Keratinocyte (primary cell): ENCODE measurements at regions not wholly inside any gene's neighbourhood (a gene's known extent, or its start where the extent isn't known, plus 50 kb on each side); places are given as distances from the start of the nearest gene placed in this dataset.

Source experiments
- DNase-seq: peaks from one replicate; pipeline ENCODE4 v3.0.0-alpha.2; 2011; ENCODE audit warnings: low read depth, missing footprints, low spot score
- FAIRE-seq: peaks from 2 replicates; lab custom pipeline; 2011; peaks lifted over from hg19 to GRCh38; lab: Jason Lieb, UNC
- H2AFZ ChIP-seq: 2 replicates; pipeline ENCODE4 v1.6.0; 2012; ENCODE audit warnings: low read length, control low read depth, inconsistent platforms; ENCODE audit not compliant: control insufficient read depth
- H3K27ac ChIP-seq: 2 replicates; pipeline ENCODE4 v1.5.1; 2011; ENCODE audit warnings: low read length; ENCODE audit not compliant: control insufficient read depth, insufficient read depth
- H3K27me3 ChIP-seq: 3 replicates; pipeline ENCODE4 v1.6.0; 2011; ENCODE audit warnings: low read length; ENCODE audit not compliant: control insufficient read depth, insufficient read depth; ENCODE audit errors: extremely low read depth
- H3K36me3 ChIP-seq, 2 experiments: 2 replicates in 1 of 2; 3 replicates in 1 of 2; pipeline ENCODE4 v1.5.1; 2011; ENCODE audit warnings: low read length in 2 of 2, mild to moderate bottlenecking in 1 of 2; ENCODE audit not compliant: control insufficient read depth in 2 of 2, insufficient read depth in 2 of 2; ENCODE audit errors: extremely low read depth in 1 of 2
- H3K4me1 ChIP-seq: 3 replicates; pipeline ENCODE4 v1.5.1; 2011; ENCODE audit warnings: low read length; ENCODE audit not compliant: control insufficient read depth, insufficient read depth; ENCODE audit errors: extremely low read depth
- H3K4me2 ChIP-seq: 3 replicates; pipeline ENCODE4 v1.6.0; 2011; ENCODE audit warnings: low read depth, low read length; ENCODE audit not compliant: control insufficient read depth, insufficient read depth; ENCODE audit errors: extremely low read depth
- H3K4me3 ChIP-seq, 3 experiments: fragments of 200-600 bp in 1 of 3; sonication (generic) in 1 of 3; 2 replicates in 2 of 3; 3 replicates in 1 of 3; pipeline ENCODE4 v1.5.1; 2011 to 2016; ENCODE audit warnings: low read length in 3 of 3, mild to moderate bottlenecking in 3 of 3, control low read depth in 2 of 3, inconsistent platforms in 1 of 3, low read depth in 1 of 3, mixed read lengths in 1 of 3, mixed run types in 1 of 3, moderate library complexity in 1 of 3; ENCODE audit not compliant: control insufficient read depth in 2 of 3, insufficient read depth in 2 of 3; ENCODE audit errors: extremely low read depth in 1 of 3
- H3K79me2 ChIP-seq: 2 replicates; pipeline ENCODE4 v1.6.0; 2012; ENCODE audit warnings: low read length; ENCODE audit not compliant: control insufficient read depth, insufficient read depth
- H3K9ac ChIP-seq: 3 replicates; pipeline ENCODE4 v1.6.0; 2011; ENCODE audit warnings: low read length; ENCODE audit not compliant: control insufficient read depth, insufficient read depth; ENCODE audit errors: extremely low read depth
- H3K9me1 ChIP-seq: 3 replicates; pipeline ENCODE4 v1.6.0; 2011; ENCODE audit warnings: low read length; ENCODE audit not compliant: control insufficient read depth, insufficient read depth; ENCODE audit errors: extremely low read depth
- H3K9me3 ChIP-seq: 2 replicates; pipeline ENCODE4 v1.5.1; 2012; ENCODE audit warnings: low read depth, low read length; ENCODE audit not compliant: control insufficient read depth
- H4K20me1 ChIP-seq: 3 replicates; pipeline ENCODE4 v1.6.0; 2011; ENCODE audit warnings: low read length; ENCODE audit not compliant: control insufficient read depth, insufficient read depth; ENCODE audit errors: extremely low read depth
- EZH2 ChIP-seq: IDR thresholded peaks from one replicate; pipeline ENCODE4 v1.6.1; 2012; ENCODE audit warnings: inconsistent platforms, mild to moderate bottlenecking, low read length, moderate library complexity
- dilution Hi-C: fragments of 300-500 bp; cut with MboI; formaldehyde crosslinking; loops from one replicate; pipeline ENCODE4 v1.7.0; 2020; ENCODE audit warnings: low sequenced_read_pairs; ENCODE audit not compliant: extremely low pct_ligation_motif_present
- TF ChIP-seq, protein P1 (sequence below), 3 experiments: IDR thresholded peaks in 1 of 3; conservative IDR thresholded peaks in 1 of 3; optimal IDR thresholded peaks in 1 of 3; 2 replicates in 2 of 3; 3 replicates in 1 of 3; pipeline versions ENCODE3 to v1.5.1; 2011; ENCODE audit warnings: low read length in 3 of 3, mild to moderate bottlenecking in 3 of 3, moderate library complexity in 2 of 3, control low read depth in 1 of 3, inconsistent platforms in 1 of 3; ENCODE audit not compliant: insufficient read depth in 2 of 3; ENCODE audit errors: extremely low read depth in 1 of 3

DNA sequence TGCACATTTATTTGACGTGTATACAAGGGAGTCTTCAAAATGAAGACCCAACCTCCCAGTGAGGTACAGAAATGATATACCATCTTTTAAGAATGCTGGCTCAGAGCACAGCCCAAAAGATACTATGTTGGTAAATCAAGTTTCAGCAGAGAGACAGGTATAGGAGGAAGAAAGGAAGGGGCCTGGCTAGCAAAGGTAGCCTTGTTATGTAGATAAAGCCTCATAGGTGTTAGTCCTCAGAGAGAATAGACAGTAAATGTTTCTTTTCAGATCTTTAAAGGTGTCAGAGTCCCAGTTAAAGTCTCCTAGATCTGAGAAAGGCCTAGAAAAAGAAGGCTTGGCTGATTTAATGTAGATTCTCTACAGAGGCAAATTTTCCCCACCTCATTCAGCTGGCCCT is 213.8 kb downstream of the SI start:
- TF ChIP-seq, protein P1, sequence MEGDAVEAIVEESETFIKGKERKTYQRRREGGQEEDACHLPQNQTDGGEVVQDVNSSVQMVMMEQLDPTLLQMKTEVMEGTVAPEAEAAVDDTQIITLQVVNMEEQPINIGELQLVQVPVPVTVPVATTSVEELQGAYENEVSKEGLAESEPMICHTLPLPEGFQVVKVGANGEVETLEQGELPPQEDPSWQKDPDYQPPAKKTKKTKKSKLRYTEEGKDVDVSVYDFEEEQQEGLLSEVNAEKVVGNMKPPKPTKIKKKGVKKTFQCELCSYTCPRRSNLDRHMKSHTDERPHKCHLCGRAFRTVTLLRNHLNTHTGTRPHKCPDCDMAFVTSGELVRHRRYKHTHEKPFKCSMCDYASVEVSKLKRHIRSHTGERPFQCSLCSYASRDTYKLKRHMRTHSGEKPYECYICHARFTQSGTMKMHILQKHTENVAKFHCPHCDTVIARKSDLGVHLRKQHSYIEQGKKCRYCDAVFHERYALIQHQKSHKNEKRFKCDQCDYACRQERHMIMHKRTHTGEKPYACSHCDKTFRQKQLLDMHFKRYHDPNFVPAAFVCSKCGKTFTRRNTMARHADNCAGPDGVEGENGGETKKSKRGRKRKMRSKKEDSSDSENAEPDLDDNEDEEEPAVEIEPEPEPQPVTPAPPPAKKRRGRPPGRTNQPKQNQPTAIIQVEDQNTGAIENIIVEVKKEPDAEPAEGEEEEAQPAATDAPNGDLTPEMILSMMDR (optimal IDR thresholded peaks at IDR 0.05 in 1 of 3, IDR thresholded peaks at IDR 0.05 in 1 of 3, conservative IDR thresholded peaks at IDR 0.05 in 1 of 3; ENCODE audit: extremely low read depth in 1 of 3, insufficient read depth in 2 of 3, low read length in 3 of 3) = no peak
- no peak for TF ChIP-seq EZH2
- dilution Hi-C loops = no loop called here
- FAIRE-seq = no peak

DNA sequence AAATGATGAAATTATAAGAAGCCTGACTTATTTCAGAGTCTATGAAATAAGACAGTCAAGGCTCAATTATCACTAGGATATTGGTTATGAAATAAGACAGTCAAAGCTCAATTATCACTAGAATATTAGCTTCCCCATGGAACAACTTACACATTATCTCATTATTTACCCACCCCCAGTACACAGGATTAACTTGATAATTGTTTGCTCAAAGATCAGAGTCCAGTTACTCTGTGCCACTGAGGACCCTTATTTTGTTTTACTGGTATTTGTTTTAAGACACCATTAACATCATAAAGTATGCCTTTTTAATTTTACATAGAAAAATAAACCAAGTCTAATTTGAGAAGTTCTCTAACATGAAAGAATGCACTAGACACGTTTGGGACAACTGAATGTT is 225.4 kb downstream of the SI start:
- H3K4me1 ChIP-seq = no peaks in the 10 kb centered on the region
- no peaks in the 10 kb centered on the region for H3K79me2 ChIP-seq
- TF ChIP-seq EZH2 = no peak
- TF ChIP-seq, protein P1 (optimal IDR thresholded peaks at IDR 0.05 in 1 of 3, IDR thresholded peaks at IDR 0.05 in 1 of 3, conservative IDR thresholded peaks at IDR 0.05 in 1 of 3; ENCODE audit: extremely low read depth in 1 of 3, insufficient read depth in 2 of 3, low read length in 3 of 3) = no peak
- H3K4me2 ChIP-seq = no peak overlapping the region
- no peaks in the 10 kb centered on the region for H3K36me3 ChIP-seq
- no peaks in the 10 kb centered on the region for H3K9me3 ChIP-seq
- H3K9me1 ChIP-seq = no peaks in the 10 kb centered on the region
- H4K20me1 ChIP-seq = no peaks in the 10 kb centered on the region
- DNase-seq (no peak), FAIRE-seq (no peak)
- H3K27ac ChIP-seq = no peak overlapping the region
- H3K27me3 ChIP-seq = no peaks in the 10 kb centered on the region
- no peak overlapping the region for H3K4me3 ChIP-seq
- H3K9ac ChIP-seq = no peak overlapping the region
- no peak overlapping the region for H2AFZ ChIP-seq
- dilution Hi-C loops = no loop called here

More for the DNA sequence above, 213.8 kb downstream of the SI start:
- no peaks in the 10 kb centered on the region for H3K36me3 ChIP-seq
- H3K4me2 ChIP-seq = no peak overlapping the region
- no peaks in the 10 kb centered on the region for H4K20me1 ChIP-seq
- no peaks in the 10 kb centered on the region for H3K9me1 ChIP-seq
- no peak overlapping the region for H3K27ac ChIP-seq
- no peaks in the 10 kb centered on the region for H3K9me3 ChIP-seq
- no peak overlapping the region for H3K4me3 ChIP-seq
- H3K9ac ChIP-seq = no peak overlapping the region
- H3K4me1 ChIP-seq = no peaks in the 10 kb centered on the region
- no peaks in the 10 kb centered on the region for H3K79me2 ChIP-seq
- no peaks in the 10 kb centered on the region for H3K27me3 ChIP-seq
- no peak overlapping the region for H2AFZ ChIP-seq
- no peak for DNase-seq
